Activated effector memory CD4-positive, alpha-beta T cell treated with anti-CD3 and anti-CD28 coated beads, Interleukin-2, amount 50 U/mL, for 16 hours (primary cell): ENCODE measurements at regions not wholly inside any gene's neighbourhood (a gene's known extent, or its start where the extent isn't known, plus 50 kb on each side); places are given as distances from the start of the nearest gene placed in this dataset.
"Not testable (repeated sequence)": the region's sequence is repeated elsewhere in the genome, so short reads cannot be mapped to it uniquely, and the experiment has no call there.

ENCODE experiments used
- DNase-seq: peaks from one replicate; pipeline ENCODE4 v3.0.0-alpha.2; 2020

DNA sequence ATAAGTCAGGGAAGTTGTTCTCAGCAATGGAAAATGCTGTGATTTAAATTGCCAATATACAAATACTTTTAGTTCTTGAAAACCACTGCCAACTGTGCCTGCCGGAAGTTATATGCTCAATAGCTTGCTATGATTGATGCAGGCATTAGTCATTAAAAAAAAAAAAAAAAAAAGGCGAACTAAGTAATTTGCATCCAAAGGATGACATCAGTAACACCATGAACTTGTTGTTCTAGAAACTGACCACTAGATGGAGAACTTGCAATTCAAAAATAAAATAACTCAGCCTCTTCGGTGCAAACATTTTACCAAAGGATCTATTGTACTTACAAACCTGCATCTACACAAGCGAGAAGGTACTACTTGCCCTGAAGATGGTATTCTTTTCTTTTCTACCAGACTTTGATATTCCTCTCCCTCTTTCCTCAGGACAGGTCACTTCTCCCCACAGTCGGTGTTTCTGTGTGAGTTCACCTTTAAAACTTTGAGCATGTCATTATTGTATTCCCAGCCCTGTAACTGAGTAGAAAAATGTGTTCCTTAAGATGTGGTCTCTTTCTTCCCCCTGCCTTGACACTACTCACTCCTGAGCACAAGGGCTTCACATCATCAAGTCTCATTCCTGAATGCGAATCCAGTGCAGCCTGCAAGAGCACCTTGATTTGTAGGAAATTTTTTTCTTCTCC, 115.0 kb upstream of the VEPH1 start:
- DNase-seq: no peak

DNA sequence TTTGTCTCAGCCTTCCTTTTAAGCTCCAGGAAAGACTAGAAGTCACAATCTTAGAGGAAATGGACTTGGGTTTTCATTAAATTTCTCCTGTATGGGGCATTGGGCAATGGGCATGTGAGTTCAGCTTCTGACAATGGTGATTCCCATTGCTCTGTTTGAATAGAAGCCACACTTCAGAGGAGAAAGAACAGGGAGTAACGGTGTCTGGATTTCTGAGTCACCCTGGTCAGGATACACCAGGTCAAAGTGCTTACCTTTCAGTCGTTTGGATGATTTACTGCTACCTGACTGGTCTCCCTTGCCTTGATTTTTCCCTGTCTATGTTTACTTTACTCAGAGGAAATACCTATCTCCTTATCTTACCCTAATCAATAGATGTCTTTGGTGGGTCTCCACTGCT, 111.7 kb upstream of the VEPH1 start:
- no peak for DNase-seq

DNA sequence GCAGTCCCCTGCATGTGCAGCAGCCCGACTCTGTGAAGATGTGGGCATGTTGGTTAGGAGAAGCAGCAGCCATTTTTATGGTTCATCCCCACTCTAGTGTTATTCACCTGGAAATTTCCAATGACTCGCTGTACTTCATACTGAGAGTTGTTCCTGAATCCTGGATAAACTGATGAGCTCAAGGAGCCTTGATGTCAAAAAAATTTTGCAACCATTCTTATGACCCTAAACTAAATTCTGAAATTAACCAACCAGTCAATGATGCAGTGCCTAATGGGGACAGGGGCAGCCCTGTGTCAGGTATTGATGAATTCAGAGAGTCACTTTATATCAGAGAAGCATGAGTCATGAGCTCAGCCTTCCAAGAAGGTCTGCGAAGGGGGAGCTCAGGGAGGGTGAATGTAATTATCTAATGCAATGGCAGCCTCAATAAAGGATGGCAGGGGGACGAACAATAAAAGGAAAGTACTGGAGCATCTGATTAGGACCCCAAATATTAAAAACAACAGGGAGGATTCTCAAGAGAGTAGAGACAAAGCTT, 108.4 kb upstream of the VEPH1 start:
- no peak for DNase-seq

DNA sequence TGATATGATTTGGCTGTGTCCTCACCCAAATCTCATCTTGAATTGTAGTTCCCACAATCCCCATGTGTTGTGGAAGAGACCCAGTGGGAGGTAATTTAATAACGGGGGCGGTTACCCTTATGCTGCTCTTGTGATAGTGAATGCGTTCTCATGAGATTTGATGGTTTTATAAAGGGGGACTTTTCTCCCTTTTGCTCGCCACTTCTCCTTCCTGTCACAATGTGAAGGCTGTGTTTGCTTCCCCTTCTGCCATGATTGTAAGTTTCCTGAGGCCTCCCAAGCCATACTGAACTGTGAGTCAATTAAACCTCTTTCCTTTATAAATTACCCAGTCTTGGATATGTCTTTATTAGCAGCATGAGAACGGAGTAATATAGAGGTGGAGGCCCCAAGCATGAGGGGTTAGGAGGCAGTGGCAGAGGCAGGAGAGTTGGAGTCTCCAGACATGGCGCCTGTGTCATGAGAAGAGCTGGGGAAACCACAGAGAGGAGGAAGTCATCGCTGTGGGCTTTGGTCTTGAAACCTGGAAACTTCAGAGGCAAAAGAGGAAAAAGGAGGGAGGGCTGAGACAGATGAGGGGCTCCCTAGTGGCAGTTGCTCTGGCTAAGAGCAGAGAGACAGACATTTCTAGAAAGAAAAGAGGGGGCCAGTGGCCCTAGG, 107.8 kb upstream of the VEPH1 start:
- DNase-seq: no peak

DNA sequence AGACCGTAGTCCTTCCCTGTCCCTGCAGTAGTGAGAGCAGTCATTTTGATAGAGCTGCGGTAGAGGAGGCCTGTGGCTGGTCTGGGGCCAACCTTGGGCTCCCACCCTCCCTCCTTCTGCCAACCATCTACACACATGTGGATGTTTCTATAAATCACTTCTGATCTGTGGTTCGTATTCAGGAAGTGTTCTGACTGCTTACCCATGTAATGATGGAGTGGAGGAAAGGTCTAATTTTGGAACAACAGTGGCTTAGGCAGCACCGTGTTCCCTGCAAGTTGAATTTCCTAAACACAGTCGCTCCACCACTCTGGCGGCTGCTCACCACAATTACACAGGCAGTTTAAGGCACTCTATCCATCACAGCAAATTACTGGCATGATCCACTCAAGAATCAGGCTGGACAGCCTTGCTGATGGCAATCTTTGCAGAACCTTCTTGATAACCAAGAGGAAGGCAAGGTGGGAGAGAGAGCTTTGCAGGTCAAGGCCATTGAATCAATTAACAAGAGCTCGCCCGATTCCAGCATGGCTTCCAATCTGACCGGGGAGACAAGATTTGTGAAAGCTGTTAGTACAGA, 104.7 kb upstream of the VEPH1 start:
- no peak for DNase-seq

GRCh38 chr3:157606852-157607197, 103.6 kb upstream of the VEPH1 start:
- no peak for DNase-seq

- peak; percentile 83 for DNase-seq
These were observed 103.0 kb upstream of the VEPH1 start for GRCh38 chr3:157606011-157606851.

DNA sequence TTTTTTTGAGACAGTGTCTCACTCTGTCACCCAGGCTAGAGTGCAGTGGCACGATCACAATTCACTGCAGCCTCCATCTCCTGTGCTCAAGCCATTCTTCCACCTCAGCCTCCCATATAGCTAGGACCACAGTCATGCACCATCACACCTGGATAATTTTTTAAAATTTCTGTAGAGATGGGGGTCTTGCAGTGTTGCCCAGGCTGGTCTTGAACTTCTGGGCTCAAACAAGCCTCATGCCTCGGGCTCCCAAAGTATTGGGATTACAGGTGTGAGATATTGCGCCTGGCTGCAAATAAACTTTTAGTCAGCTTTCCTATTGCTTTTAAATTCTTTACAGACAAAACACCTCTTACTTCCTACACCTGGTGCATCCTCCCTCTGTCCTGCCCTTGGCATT, 102.1 kb upstream of the VEPH1 start:
- DNase-seq: no peak

DNA sequence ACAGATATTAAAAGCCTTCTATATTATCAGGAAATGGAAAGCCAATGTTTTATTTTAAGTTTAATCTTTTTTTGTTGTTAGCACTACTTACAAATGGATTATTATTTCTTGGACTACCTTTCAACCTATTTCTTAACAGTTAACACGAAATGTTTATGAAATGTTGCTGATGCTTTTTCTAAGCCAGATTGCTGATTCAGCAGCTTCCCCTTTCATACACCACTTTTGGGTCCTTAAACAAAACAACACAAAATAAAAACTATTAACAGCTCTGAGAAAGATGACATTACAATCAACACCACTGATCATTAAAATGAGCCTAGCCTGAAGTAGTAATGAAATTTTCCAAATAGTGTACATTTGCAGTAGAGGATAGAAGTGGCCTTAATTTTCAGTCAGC, 99.2 kb upstream of the VEPH1 start:
- no peak for DNase-seq

GRCh38 chr3:157595259-157595658, 92.0 kb upstream of the VEPH1 start:
- DNase-seq: no peak

DNA sequence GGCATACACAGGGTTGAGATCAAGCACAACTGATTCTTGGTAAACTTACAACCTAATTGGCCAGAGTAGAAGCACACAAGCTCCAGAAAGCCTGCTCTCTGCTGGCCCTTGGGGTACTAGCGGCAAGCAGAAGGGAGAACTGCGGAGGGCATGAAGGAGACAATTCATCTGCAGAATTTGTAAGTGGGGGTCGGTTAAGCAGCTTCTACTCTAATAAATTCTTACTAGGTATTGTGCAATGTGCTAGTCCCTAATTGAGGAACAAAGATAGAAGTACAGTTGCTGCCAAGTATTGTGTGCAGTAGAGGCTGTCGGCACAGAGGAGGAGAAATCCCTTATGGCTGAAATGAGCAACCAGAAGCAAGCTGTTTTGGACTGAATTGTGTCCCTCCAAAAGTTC, 91.2 kb upstream of the VEPH1 start:
- DNase-seq: no peak

DNA sequence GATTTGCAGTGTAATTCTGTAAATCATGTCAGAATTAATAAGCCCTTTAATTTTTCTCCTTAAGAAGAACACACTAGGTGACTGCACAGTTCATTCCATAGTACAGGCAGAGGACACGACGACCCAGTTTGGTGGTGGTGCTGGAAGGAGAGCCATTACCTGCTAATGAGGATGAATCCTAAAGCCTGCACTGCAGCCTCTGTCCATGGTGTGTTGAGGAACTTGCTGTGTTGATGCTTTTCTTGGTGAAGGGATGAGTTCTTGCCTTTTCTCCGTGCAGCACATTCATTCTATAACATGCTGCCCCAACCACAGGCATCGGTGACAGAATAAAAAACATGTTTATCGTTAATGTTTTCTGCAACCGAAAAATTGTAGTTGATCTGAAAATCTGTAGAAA, 89.6 kb upstream of the VEPH1 start:
- no peak for DNase-seq

- no peak for DNase-seq
These were observed 87.1 kb upstream of the VEPH1 start for GRCh38 chr3:157590273-157590672.

DNA sequence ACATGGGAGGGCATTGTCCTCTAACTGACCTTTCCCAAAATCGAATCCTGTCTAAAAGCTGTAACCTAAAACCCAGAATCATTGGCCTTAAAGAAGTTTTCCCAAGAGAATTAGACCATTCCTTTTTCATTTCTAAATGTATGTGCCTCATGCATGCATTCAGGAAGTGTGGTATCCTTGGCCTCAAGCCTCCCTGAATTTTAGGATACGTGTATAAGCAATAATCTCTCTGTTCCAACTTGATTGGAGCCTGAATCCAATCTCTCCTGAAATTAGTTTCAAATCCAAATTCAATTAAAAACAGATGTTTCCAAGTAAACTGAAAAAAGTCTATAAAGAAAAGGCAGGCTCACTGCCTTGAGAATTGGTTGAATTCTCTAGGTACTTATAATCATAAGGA, 86.0 kb upstream of the VEPH1 start:
- no peak for DNase-seq

- no peak for DNase-seq
These were observed 85.3 kb upstream of the VEPH1 start for GRCh38 chr3:157588386-157589060.

GRCh38 chr3:157586293-157586692, 83.1 kb upstream of the VEPH1 start:
- DNase-seq: no peak

GRCh38 chr3:157585386-157585785, 82.2 kb upstream of the VEPH1 start:
- no peak for DNase-seq

DNA sequence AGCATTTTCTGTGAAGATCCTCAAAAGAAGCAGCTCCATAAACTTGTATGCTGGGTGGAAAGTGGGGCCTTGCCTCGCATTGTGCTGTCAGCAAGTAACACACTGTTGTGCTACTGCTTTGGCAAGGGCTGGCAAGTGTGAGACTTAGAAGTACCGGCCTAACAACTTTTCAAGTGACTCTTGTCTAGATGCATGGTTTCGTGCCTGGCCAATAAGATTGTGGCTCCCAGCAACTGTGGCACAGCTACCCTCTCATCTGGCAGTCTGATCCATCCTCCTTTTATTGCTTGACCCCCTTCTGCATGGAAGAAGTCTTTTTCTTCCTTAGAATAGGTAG, 79.4 kb upstream of the VEPH1 start:
- DNase-seq: no peak

DNA sequence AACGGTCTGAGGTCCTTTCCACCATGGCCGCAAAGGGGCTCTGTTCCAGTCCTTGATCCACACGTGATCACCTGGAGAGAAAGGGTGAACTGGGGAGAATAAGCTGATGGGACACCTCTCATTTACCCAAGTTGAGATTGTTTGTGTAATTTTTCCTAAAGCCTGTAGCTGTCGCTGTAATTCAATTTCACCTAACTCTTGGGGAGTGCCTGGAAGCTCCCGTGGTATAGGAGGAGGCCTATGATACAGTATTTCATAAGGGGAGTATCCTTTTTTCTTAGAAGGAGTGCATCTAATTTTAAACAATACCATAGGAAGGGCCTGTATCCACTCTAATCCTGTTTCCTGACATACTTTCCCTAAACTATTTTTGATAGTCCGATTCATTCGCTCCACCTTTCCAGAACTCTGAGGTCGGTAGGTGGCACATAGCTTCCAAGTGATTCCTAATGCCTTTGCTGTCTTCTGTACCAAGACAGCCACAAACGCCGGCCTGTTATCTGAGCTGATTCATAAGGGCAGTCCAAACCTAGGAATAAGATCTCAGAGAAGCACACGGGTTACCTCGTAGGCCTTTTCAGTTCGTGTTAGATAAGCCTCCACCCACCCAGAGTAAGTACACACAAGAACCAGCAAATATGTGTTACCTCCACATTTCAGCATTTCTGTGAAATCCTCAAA, 78.9 kb upstream of the VEPH1 start:
- not testable (repeated sequence) for DNase-seq

GRCh38 chr3:157581371-157581770, 78.2 kb upstream of the VEPH1 start:
- no peak for DNase-seq

GRCh38 chr3:157578181-157578580, 75.0 kb upstream of the VEPH1 start:
- DNase-seq: no peak

DNA sequence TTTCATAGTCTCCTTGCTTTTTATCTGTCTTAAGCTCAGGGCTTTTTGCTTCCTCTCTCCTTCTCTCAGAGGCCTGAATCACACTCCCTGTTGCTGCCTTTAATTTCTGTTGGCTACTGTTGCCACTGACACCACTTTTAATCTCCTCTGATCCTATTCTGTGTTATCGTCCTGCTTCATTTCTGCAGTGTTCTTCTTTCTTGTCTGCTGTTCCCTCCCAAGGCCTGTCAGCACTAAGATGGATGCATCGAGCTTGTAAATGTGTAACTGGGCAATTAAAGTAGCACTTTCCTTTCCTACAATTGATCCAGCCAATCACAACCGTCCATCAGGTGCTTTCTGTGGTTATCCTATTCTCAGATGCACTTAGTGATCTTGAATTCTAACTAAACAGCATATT, 71.3 kb upstream of the VEPH1 start:
- no peak for DNase-seq
